ENCODE measurements at regions not wholly inside any gene's neighbourhood (a gene's known extent, or its start where the extent isn't known, plus 50 kb on each side); places are given as distances from the start of the nearest gene placed in this dataset.

GRCh38 chr4:163621821-163622220, 127.3 kb downstream of the TMA16 start:
- TF ChIP-seq EZH2 (IDR thresholded peaks at IDR 0.05; ENCODE audit: borderline replicate concordance, insufficient read depth, low read length, poor library complexity, severe bottlenecking): no peak
- no peak for TF ChIP-seq REST (IDR thresholded peaks at IDR 0.05; ENCODE audit: borderline replicate concordance)
- no peak for TF ChIP-seq POLR2AphosphoS5 (IDR thresholded peaks at IDR 0.05)
- TF ChIP-seq CTCF (IDR thresholded peaks at IDR 0.05; ENCODE audit: poor library complexity, severe bottlenecking): no peak
- TF ChIP-seq RAD21 (conservative IDR thresholded peaks at IDR 0.05): no peak
